ENCODE measurements at regions not wholly inside any gene's neighbourhood (a gene's known extent, or its start where the extent isn't known, plus 50 kb on each side); places are given as distances from the start of the nearest gene placed in this dataset.

DNA sequence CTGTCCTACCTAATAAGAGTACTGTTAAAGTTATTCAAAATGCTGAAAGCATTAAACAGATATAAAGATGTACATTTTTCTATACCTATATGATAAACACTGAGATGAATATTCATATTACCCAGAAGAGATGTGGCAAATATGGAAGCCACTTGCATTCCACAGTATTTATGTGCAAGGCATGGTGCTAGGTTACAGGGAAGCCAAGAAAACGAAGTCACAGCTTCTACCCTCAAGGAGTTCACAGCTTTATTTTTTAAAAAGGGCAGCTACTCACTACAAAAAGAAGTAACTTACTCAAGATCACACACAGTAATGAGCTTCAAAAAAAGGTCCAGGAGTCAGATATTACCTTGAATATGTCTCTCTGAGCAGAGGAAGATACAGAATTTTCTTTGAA is 484.6 kb downstream of the ZNF608 start:
- ATAC-seq (no peak), DNase-seq (no peak)
- intact Hi-C loops (cut with DNase I, micrococcal nuclease): no loop called here
- H3K9me3 ChIP-seq: no peaks in the 10 kb centered on the region
- no peaks in the 10 kb centered on the region for H3K4me1 ChIP-seq (ENCODE audit: low read depth)
- TF ChIP-seq, protein P1, sequence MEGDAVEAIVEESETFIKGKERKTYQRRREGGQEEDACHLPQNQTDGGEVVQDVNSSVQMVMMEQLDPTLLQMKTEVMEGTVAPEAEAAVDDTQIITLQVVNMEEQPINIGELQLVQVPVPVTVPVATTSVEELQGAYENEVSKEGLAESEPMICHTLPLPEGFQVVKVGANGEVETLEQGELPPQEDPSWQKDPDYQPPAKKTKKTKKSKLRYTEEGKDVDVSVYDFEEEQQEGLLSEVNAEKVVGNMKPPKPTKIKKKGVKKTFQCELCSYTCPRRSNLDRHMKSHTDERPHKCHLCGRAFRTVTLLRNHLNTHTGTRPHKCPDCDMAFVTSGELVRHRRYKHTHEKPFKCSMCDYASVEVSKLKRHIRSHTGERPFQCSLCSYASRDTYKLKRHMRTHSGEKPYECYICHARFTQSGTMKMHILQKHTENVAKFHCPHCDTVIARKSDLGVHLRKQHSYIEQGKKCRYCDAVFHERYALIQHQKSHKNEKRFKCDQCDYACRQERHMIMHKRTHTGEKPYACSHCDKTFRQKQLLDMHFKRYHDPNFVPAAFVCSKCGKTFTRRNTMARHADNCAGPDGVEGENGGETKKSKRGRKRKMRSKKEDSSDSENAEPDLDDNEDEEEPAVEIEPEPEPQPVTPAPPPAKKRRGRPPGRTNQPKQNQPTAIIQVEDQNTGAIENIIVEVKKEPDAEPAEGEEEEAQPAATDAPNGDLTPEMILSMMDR (IDR thresholded peaks at IDR 0.05): no peak
- no peak overlapping the region for H3K4me3 ChIP-seq
- H3K36me3 ChIP-seq (ENCODE audit: low read depth): no peaks in the 10 kb centered on the region

DNA sequence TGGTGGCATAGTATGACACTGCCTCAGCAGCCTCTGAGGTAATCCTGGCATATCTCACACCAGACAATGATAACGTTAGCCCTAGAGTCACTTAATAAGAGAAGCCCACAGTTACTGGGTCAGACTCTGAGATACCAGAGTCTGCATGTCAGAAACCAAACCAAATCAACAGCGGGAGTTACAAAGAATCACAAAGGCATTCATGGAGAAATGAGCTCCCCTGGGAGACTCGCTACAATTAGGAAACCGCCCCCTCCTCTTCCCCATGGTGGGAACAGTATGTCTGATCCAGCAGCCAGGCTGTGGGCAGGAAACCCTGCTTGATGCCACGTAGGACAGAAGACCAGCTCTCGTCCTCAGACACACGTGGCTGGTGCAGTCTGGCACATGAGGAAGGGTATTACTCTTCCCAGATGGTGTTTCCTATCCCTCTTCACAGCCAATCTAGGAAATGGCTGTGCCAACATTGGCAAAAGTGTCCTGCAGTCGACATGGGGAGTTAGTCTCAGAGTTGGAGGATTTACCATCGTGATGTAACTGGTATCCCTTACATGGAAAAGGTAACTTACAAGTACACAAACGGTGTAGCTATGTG is 485.4 kb downstream of the ZNF608 start:
- intact Hi-C loops (cut with DNase I, micrococcal nuclease): no loop called here
- no peak for DNase-seq
- Histone ChIP-seq H3K4me1 (ENCODE audit: low read depth) (no peaks in the 10 kb centered on the region), H3K36me3 (ENCODE audit: low read depth) (no peaks in the 10 kb centered on the region), H3K9me3 (no peaks in the 10 kb centered on the region), H3K4me3 (no peak overlapping the region)
- ATAC-seq: no peak
- TF ChIP-seq, protein P1 (IDR thresholded peaks at IDR 0.05): no peak

DNA sequence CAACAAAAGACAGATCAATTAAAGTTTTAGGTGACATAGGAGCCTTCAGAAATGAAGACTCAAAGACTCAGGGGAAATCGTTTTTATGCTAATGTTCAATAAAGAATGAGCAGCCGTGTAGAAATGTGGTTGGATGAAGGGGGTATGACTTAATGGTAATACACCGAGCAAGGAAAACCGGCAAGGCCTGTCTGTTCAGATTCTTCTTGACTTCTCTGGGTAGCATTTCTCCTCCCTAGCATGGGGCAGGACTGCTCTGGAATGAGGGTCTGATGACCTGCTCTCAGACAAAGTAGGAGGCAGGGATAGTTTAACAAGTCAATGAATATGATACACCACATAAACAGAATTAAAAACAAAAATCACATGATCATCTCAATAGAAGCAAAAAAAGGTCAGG is 487.4 kb downstream of the ZNF608 start:
- Histone ChIP-seq H3K9me3 (no peaks in the 10 kb centered on the region), H3K4me1 (ENCODE audit: low read depth) (no peaks in the 10 kb centered on the region), H3K36me3 (ENCODE audit: low read depth) (no peaks in the 10 kb centered on the region), H3K4me3 (no peak overlapping the region)
- TF ChIP-seq, protein P1 (IDR thresholded peaks at IDR 0.05): no peak
- no peak for ATAC-seq
- intact Hi-C loops (cut with DNase I, micrococcal nuclease): no loop called here
- DNase-seq: no peak

DNA sequence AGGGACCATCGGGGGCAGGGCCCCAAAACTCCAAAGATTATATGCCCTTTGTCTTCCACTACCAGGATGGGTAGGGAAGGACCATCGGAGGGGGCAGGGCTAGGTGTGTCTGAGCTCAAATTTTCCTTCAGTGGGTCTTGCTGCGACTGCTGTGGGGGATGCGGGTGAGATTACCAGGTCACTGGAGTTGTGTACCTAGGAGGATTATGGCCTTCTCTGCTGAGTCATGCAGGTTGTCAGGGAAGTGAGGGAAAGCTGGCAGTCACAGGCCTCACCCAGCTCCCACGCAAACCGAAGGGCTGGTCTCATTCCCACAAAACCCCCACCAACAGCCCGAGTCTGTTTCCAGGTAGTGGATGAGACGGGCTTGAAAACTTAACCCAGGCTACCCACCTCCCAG is 489.4 kb downstream of the ZNF608 start:
- Histone ChIP-seq H3K9me3 (no peaks in the 10 kb centered on the region), H3K36me3 (ENCODE audit: low read depth) (no peaks in the 10 kb centered on the region), H3K4me1 (ENCODE audit: low read depth) (no peaks in the 10 kb centered on the region), H3K4me3 (no peak overlapping the region)
- no peak for ATAC-seq
- TF ChIP-seq, protein P1 (IDR thresholded peaks at IDR 0.05): no peak
- intact Hi-C loops (cut with DNase I, micrococcal nuclease): no loop called here
- DNase-seq: no peak

DNA sequence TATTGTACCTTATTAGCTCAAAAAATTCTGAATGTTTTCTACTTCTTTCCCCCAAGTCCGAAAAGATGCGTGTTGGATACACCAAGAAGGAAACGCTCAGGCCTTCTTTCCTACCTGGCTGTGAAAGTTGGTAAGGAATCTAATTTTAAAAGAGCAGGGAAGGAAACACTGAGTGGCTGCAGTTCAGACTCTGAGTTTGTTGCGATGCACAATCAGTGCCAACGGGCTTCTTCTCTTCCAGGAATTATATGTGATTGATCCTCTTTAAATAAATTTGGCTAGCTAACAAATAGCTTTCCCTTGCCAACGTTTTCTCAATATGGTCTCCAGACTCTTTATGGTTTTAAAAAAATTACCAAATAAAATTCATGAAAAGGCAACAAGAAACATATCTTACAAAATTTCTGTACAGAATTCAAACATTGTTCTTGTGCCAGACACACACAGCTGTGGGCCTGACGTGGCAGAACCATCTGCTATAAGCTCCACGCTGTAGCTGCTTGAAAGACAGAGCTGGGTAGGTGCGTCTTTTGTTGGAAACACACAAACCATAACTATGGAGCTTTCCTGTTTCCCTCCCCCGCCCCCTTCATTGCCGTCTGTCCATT is 493.1 kb downstream of the ZNF608 start:
- Histone ChIP-seq H3K36me3 (ENCODE audit: low read depth) (no peaks in the 10 kb centered on the region), H3K4me1 (ENCODE audit: low read depth) (no peaks in the 10 kb centered on the region), H3K9me3 (no peaks in the 10 kb centered on the region), H3K4me3 (no peak overlapping the region)
- TF ChIP-seq, protein P1 (IDR thresholded peaks at IDR 0.05): no peak
- no peak for ATAC-seq
- intact Hi-C loops (cut with DNase I, micrococcal nuclease): no loop called here
- no peak for DNase-seq

Data from mucosa of descending colon (tissue), 3 donors.